ENCODE measurements at regions not wholly inside any gene's neighbourhood (a gene's known extent, or its start where the extent isn't known, plus 50 kb on each side); places are given as distances from the start of the nearest gene placed in this dataset.

DNA sequence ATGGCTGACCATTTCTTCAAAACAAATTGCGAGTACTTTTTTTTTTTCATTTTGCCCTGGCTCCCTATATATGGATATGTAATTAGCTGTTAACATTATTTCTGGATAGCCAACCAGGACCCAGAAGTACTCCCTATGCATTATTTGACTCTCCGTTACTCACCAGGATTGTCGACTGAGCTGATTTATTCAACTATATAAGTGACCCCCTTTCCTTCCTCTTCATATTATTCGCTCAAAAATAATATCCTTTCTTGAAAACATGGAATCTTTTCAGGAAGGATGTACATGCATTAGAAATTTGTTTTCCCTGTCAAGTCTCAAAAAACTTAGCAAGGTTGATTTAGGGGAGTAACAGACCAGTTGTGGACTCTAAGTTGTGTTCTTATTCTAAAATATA is 114.1 kb upstream of the KLHL4 start:
- TF ChIP-seq CTCF (IDR thresholded peaks at IDR 0.05) (no peak), POLR2A (IDR thresholded peaks at IDR 0.05) (no peak)
